Activated CD8-positive, alpha-beta memory T cell treated with anti-CD3 and anti-CD28 coated beads, Interleukin-2, amount 50 U/mL, for 1 hour (primary cell): ENCODE measurements at regions not wholly inside any gene's neighbourhood (a gene's known extent, or its start where the extent isn't known, plus 50 kb on each side); places are given as distances from the start of the nearest gene placed in this dataset.

Source experiments
- DNase-seq: peaks from one replicate; pipeline ENCODE4 v3.0.0-alpha.2; 2020; ENCODE audit errors: extremely low read depth

GRCh38 chr21:15241997-15242736 is 177.4 kb upstream of the NRIP1 start:
- DNase-seq = no peak

- DNase-seq = no peak
Measured at GRCh38 chr21:15242906-15243305, 178.1 kb upstream of the NRIP1 start.

- DNase-seq = no peak
Measured at GRCh38 chr21:15243406-15243805, 178.6 kb upstream of the NRIP1 start.

- DNase-seq = no peak
Measured at GRCh38 chr21:15247613-15248012, 182.8 kb upstream of the NRIP1 start.

- DNase-seq = no peak
Measured at GRCh38 chr21:15249285-15249993, 184.6 kb upstream of the NRIP1 start.

GRCh38 chr21:15250384-15250783 is 185.6 kb upstream of the NRIP1 start:
- DNase-seq = no peak

- no peak for DNase-seq
Measured at GRCh38 chr21:15252431-15252830, 187.6 kb upstream of the NRIP1 start.

- no peak for DNase-seq
Measured at GRCh38 chr21:15254111-15254510, 189.3 kb upstream of the NRIP1 start.

GRCh38 chr21:15255261-15255660 is 190.5 kb upstream of the NRIP1 start:
- no peak for DNase-seq

GRCh38 chr21:15255763-15256162 is 191.0 kb upstream of the NRIP1 start:
- DNase-seq = no peak

- no peak for DNase-seq
Measured at GRCh38 chr21:15256996-15257395, 192.2 kb upstream of the NRIP1 start.

GRCh38 chr21:15257646-15258045 is 192.8 kb upstream of the NRIP1 start:
- DNase-seq = no peak

GRCh38 chr21:15259824-15260223 is 195.0 kb upstream of the NRIP1 start:
- no peak for DNase-seq

- DNase-seq = no peak
Measured at GRCh38 chr21:15260604-15261003, 195.8 kb upstream of the NRIP1 start.

GRCh38 chr21:15264084-15264665 is 199.4 kb upstream of the NRIP1 start:
- no peak for DNase-seq

GRCh38 chr21:15272171-15272570 is 207.4 kb upstream of the NRIP1 start:
- DNase-seq = no peak

GRCh38 chr21:15272591-15272990 is 207.8 kb upstream of the NRIP1 start:
- DNase-seq = no peak

- no peak for DNase-seq
Measured at GRCh38 chr21:15273244-15273643, 208.4 kb upstream of the NRIP1 start.

GRCh38 chr21:15274701-15275485 is 210.1 kb upstream of the NRIP1 start:
- DNase-seq = no peak

GRCh38 chr21:15275615-15276235 is 210.9 kb upstream of the NRIP1 start:
- no peak for DNase-seq

- DNase-seq = no peak
Measured at GRCh38 chr21:15276243-15276642, 211.4 kb upstream of the NRIP1 start.

GRCh38 chr21:15277466-15277865 is 212.7 kb upstream of the NRIP1 start:
- no peak for DNase-seq
